Panc1 (cell line): ENCODE measurements at regions not wholly inside any gene's neighbourhood (a gene's known extent, or its start where the extent isn't known, plus 50 kb on each side); places are given as distances from the start of the nearest gene placed in this dataset.
"Not testable (repeated sequence)": the region's sequence is repeated elsewhere in the genome, so short reads cannot be mapped to it uniquely, and the experiment has no call there.

ENCODE experiments used
- ATAC-seq: fragments of 200-7000 bp; cut with Tn5 transposase; 2 replicates; pipeline ENCODE4 v1.9.1; 2020; ENCODE audit warnings: mild to moderate bottlenecking, moderate library complexity
- BruUV-seq: library from RNA; stranded (reverse); fragments of 400-500 nt; replicated peaks from 2 replicates; lab custom pipeline; 2021; lab: Mats Ljungman, UMichigan
- CTCF ChIA-PET: fragments of 300-600 bp; sonication (Branson Sonifier 250); formaldehyde crosslinking; loops from one replicate; lab custom pipeline; 2022; ENCODE audit warnings: antibody characterized with exemption; lab: Charles Lee
- POLR2A ChIA-PET: fragments of 300-600 bp; sonication (Branson Sonifier 250); formaldehyde crosslinking; loops from one replicate; lab custom pipeline; 2022; ENCODE audit warnings: antibody characterized with exemption; lab: Charles Lee
- DNase-seq: peaks from one replicate; pipeline ENCODE4 v3.0.0-alpha.2; 2010; ENCODE audit warnings: low read depth, low spot score
- H3K27ac ChIP-seq: 2 replicates; pipeline ENCODE4 v1.5.1; 2011; ENCODE audit warnings: mild to moderate bottlenecking, low read length, inconsistent platforms
- H3K27me3 ChIP-seq: fragments of 200-500 bp; sonication (Bioruptor generic); 2 replicates; pipeline ENCODE4 v1.6.0; 2014; ENCODE audit warnings: low read length, inconsistent platforms; ENCODE audit not compliant: control insufficient read depth, insufficient read depth
- H3K36me3 ChIP-seq: fragments of 200-500 bp; sonication (Bioruptor generic); 2 replicates; pipeline ENCODE4 v1.5.1; 2014; ENCODE audit warnings: inconsistent platforms, mild to moderate bottlenecking, low read length, moderate library complexity; ENCODE audit not compliant: control insufficient read depth, insufficient read depth
- H3K4me1 ChIP-seq: 2 replicates; pipeline ENCODE4 v1.5.1; 2011; ENCODE audit warnings: inconsistent platforms, mild to moderate bottlenecking, low read length, moderate library complexity; ENCODE audit not compliant: control insufficient read depth, insufficient read depth
- H3K4me3 ChIP-seq, 2 experiments: 2 replicates each; pipeline ENCODE4 v1.5.1; 2011 to 2012; ENCODE audit warnings: low read depth in 2 of 2, low read length in 2 of 2, mild to moderate bottlenecking in 2 of 2, inconsistent platforms in 1 of 2, moderate library complexity in 1 of 2
- H3K9me3 ChIP-seq: fragments of 200-500 bp; sonication (Bioruptor generic); 2 replicates; pipeline ENCODE4 v1.5.1; 2014; ENCODE audit warnings: low read depth, mild to moderate bottlenecking, inconsistent platforms, low read length, moderate library complexity; ENCODE audit not compliant: control insufficient read depth, insufficient read depth
- POLR2AphosphoS5 ChIP-seq: IDR thresholded peaks from 2 replicates; pipeline ENCODE4 v1.6.1; 2012; ENCODE audit warnings: mild to moderate bottlenecking, low read depth, low read length, moderate library complexity
- REST ChIP-seq, 2 experiments: IDR thresholded peaks; 2 replicates each; pipeline ENCODE4 v1.6.1; 2011 to 2012; ENCODE audit warnings: low read depth in 2 of 2, control low read depth in 1 of 2, low read length in 1 of 2, mild to moderate bottlenecking in 1 of 2, moderate library complexity in 1 of 2; ENCODE audit not compliant: insufficient read depth in 1 of 2
- SIN3A ChIP-seq: IDR thresholded peaks from 2 replicates; pipeline ENCODE4 v1.6.1; 2012; ENCODE audit warnings: low read depth, mild to moderate bottlenecking, low read length, moderate library complexity, borderline replicate concordance; ENCODE audit not compliant: insufficient read depth
- TCF7L2 ChIP-seq: IDR thresholded peaks from 2 replicates; pipeline ENCODE4 v1.6.1; 2011; ENCODE audit warnings: mild to moderate bottlenecking, low read depth, low read length, inconsistent platforms
- in situ Hi-C: cut with HindIII; loops from 2 replicates; pipeline ENCODE4 v1.10.0; 2016; ENCODE audit warnings: low sequenced_read_pairs, low pct_unique_long_range_greater_than_20kb
- intact Hi-C: fragments of 100-400 bp; cut with micrococcal nuclease; formaldehyde crosslinking; loops from one replicate; pipeline ENCODE4 v1.10.0; 2022; ENCODE audit not compliant: unreplicated experiment
- TF ChIP-seq, protein P1 (sequence below): fragments of 450-650 bp; IDR thresholded peaks from 2 replicates; pipeline ENCODE4 v1.5.1; 2017; ENCODE audit warnings: mild to moderate bottlenecking

- in situ Hi-C loops: no loop called here
- Histone ChIP-seq H3K4me3 (no peak overlapping the region), H3K4me1 (peaks cover 4% of the 10 kb centered on the region; the same call in 1 of the 2 replicates), H3K27ac (peak overlapping the region; percentile 90), H3K36me3 (no peaks in the 10 kb centered on the region), H3K27me3 (no peaks in the 10 kb centered on the region), H3K9me3 (no peaks in the 10 kb centered on the region)
- DNase-seq (no peak), ATAC-seq (peak; percentile 64)
- BruUV-seq: no TSS peak
- intact Hi-C loops: no loop called here
- ChIA-PET POLR2A (interaction anchor here (1.1 kb wide), 1 partner anchor 697 kb away, joined by 4 read pairs; no protein-coding TSS in a partner anchor), CTCF (no interaction called here)
- TF ChIP-seq SIN3A (no peak), TCF7L2 (peak; percentile 76)
Observed at GRCh38 chr3:177624528-177625495, 427.5 kb upstream of the TBL1XR1 start.

DNA sequence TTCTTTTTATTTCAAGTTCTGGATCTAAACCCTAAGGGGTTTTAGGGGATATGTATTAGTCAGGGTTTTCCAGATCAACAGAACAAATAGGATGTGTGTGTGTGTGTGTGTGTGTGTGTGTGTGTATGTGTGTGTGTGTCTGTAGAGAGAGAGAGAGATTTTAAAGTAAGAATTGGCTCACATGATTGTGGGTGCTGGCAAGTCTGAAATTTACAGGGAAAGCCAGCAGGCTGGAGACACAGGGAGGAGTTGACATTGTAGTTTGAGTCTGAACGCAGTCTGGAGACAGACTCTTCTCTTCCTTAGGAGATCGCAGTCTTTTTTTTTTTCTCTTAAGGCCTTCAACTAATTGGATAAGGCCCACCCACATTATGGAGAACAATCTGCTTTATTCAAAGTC lies 428.8 kb upstream of the TBL1XR1 start:
- H3K4me1 ChIP-seq: peaks cover 4% of the 10 kb centered on the region; the same call in 1 of the 2 replicates
- H3K27me3 ChIP-seq: no peaks in the 10 kb centered on the region
- ChIA-PET CTCF (no interaction called here), POLR2A (no interaction called here)
- no TSS peak for BruUV-seq
- H3K36me3 ChIP-seq: no peaks in the 10 kb centered on the region
- H3K4me3 ChIP-seq: no peak overlapping the region
- ATAC-seq (no peak), DNase-seq (no peak)
- TF ChIP-seq, protein P1, sequence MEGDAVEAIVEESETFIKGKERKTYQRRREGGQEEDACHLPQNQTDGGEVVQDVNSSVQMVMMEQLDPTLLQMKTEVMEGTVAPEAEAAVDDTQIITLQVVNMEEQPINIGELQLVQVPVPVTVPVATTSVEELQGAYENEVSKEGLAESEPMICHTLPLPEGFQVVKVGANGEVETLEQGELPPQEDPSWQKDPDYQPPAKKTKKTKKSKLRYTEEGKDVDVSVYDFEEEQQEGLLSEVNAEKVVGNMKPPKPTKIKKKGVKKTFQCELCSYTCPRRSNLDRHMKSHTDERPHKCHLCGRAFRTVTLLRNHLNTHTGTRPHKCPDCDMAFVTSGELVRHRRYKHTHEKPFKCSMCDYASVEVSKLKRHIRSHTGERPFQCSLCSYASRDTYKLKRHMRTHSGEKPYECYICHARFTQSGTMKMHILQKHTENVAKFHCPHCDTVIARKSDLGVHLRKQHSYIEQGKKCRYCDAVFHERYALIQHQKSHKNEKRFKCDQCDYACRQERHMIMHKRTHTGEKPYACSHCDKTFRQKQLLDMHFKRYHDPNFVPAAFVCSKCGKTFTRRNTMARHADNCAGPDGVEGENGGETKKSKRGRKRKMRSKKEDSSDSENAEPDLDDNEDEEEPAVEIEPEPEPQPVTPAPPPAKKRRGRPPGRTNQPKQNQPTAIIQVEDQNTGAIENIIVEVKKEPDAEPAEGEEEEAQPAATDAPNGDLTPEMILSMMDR: no peak
- no peak for TF ChIP-seq TCF7L2
- TF ChIP-seq SIN3A: no peak
- no peak for TF ChIP-seq REST (IDR thresholded peaks at IDR 0.05; ENCODE audit: insufficient read depth in 1 of 2, low read depth in 2 of 2, low read length in 1 of 2)
- TF ChIP-seq POLR2AphosphoS5: no peak
- intact Hi-C loops: no loop called here
- no peaks in the 10 kb centered on the region for H3K9me3 ChIP-seq
- in situ Hi-C loops: no loop called here
- H3K27ac ChIP-seq: no peak overlapping the region

GRCh38 chr3:177628095-177628719 lies 430.9 kb upstream of the TBL1XR1 start:
- DNase-seq, H3K27me3 ChIP-seq, H3K4me3 ChIP-seq, H3K36me3 ChIP-seq, H3K4me1 ChIP-seq, POLR2A ChIA-PET, H3K9me3 ChIP-seq, in situ Hi-C loops, BruUV-seq, ATAC-seq, intact Hi-C loops, CTCF ChIA-PET, H3K27ac ChIP-seq: not testable (repeated sequence)
